Gastroesophageal sphincter (tissue), 4 donors: ENCODE measurements at regions not wholly inside any gene's neighbourhood (a gene's known extent, or its start where the extent isn't known, plus 50 kb on each side); places are given as distances from the start of the nearest gene placed in this dataset.
"Not testable (repeated sequence)": the region's sequence is repeated elsewhere in the genome, so short reads cannot be mapped to it uniquely, and the experiment has no call there.

ENCODE experiments used
- ATAC-seq: fragments of 150-250 bp; one replicate; pipeline ENCODE4 v1.9.1; 2016; ENCODE audit warnings: mild to moderate bottlenecking, moderate library complexity
- H3K27ac ChIP-seq, 4 donors: fragments of 200-600 bp; sonication (generic) in 3 of 4; 1 replicate in 3 of 4; 2 replicates in 1 of 4; pipeline ENCODE4 v1.5.1; 2016 to 2019
- H3K27me3 ChIP-seq: fragments of 200-600 bp; sonication (generic); one replicate; pipeline ENCODE4 v1.5.1; 2019
- H3K36me3 ChIP-seq, 2 donors: fragments of 200-600 bp; sonication (generic); one replicate each; pipeline ENCODE4 v1.5.1; 2019; ENCODE audit warnings: control low read depth in 1 of 2
- H3K4me1 ChIP-seq, 3 donors: fragments of 200-600 bp; sonication (generic); 1 replicate in 2 of 3; 2 replicates in 1 of 3; pipeline ENCODE4 v1.5.1; 2016 to 2019; ENCODE audit warnings: control low read depth in 2 of 3
- H3K4me3 ChIP-seq, 2 donors: fragments of 200-600 bp; sonication (generic); one replicate each; pipeline ENCODE4 v1.5.1; 2019; ENCODE audit warnings: mild to moderate bottlenecking in 1 of 2, moderate library complexity in 1 of 2
- H3K9me3 ChIP-seq, 3 donors: fragments of 200-600 bp; sonication (generic); one replicate each; pipeline ENCODE4 v1.5.1; 2017 to 2019; ENCODE audit warnings: control low read depth in 2 of 3
- EP300 ChIP-seq: sonication (generic); formaldehyde crosslinking; IDR thresholded peaks from one replicate; pipeline ENCODE4 v1.6.1; 2017; ENCODE audit warnings: antibody characterized with exemption, mild to moderate bottlenecking
- POLR2A ChIP-seq, 2 donors: fragments of 450-650 bp; IDR thresholded peaks; one replicate each; pipeline ENCODE4 v1.6.1; 2017; ENCODE audit warnings: antibody characterized with exemption in 2 of 2, mild to moderate bottlenecking in 2 of 2, moderate library complexity in 1 of 2
- POLR2AphosphoS5 ChIP-seq: sonication (generic); formaldehyde crosslinking; IDR thresholded peaks from one replicate; pipeline ENCODE4 v1.6.1; 2017; ENCODE audit warnings: antibody characterized with exemption
- WGBS, 2 donors: methylation state at CpG; one replicate each; pipeline ENCODE4 v1.1.5; 2018; ENCODE audit warnings: low coverage in 1 of 2; 5-methylcytosine and 5-hydroxymethylcytosine counted together
- TF ChIP-seq, protein P1 (sequence below), 4 experiments: fragments of 200-600 bp in 2 of 4; fragments of 450-650 bp in 2 of 4; sonication (generic) in 1 of 4; IDR thresholded peaks; one replicate each; pipeline ENCODE4 v1.5.1; 2017 to 2019; ENCODE audit warnings: antibody characterized with exemption in 4 of 4, mild to moderate bottlenecking in 2 of 4, moderate library complexity in 2 of 4

DNA sequence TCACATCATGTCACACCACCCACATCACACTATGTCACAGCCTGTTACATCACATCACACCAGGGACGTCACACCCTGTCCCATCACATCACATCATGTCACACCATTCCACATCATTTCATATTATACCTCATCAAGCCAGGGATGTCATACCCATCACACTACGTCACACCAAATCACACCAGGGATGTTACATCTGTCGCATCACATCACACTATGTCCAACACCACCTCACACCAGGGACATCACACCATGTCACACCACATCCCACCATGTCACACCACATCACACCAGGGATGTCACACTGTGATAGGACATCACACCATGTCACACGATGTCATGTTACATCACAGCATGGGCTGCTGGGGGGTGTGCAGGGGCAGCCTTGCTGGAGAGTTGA, 110.6 kb downstream of the TMEM121 start:
- Histone ChIP-seq H3K27ac (no peak overlapping the region), H3K36me3 (no peaks in the 10 kb centered on the region), H3K4me3 (no peak overlapping the region), H3K27me3 (no peaks in the 10 kb centered on the region), H3K9me3 (peaks cover 0 to 11% (median 0%) of the 10 kb centered on the region in 3 donors), H3K4me1 (peaks cover 0 to 18% (median 0%) of the 10 kb centered on the region in 3 donors)
- TF ChIP-seq EP300 (no peak), POLR2AphosphoS5 (no peak), POLR2A (IDR thresholded peaks at IDR 0.05) (no peak)
- TF ChIP-seq, protein P1, sequence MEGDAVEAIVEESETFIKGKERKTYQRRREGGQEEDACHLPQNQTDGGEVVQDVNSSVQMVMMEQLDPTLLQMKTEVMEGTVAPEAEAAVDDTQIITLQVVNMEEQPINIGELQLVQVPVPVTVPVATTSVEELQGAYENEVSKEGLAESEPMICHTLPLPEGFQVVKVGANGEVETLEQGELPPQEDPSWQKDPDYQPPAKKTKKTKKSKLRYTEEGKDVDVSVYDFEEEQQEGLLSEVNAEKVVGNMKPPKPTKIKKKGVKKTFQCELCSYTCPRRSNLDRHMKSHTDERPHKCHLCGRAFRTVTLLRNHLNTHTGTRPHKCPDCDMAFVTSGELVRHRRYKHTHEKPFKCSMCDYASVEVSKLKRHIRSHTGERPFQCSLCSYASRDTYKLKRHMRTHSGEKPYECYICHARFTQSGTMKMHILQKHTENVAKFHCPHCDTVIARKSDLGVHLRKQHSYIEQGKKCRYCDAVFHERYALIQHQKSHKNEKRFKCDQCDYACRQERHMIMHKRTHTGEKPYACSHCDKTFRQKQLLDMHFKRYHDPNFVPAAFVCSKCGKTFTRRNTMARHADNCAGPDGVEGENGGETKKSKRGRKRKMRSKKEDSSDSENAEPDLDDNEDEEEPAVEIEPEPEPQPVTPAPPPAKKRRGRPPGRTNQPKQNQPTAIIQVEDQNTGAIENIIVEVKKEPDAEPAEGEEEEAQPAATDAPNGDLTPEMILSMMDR (IDR thresholded peaks at IDR 0.05), result no peak
- 82% methylated on average over 2 of the region's 4 CpGs; no CpG with 5 or more reads in 1 of the 2 donors for WGBS, 2 donors
- ATAC-seq, result no peak

DNA sequence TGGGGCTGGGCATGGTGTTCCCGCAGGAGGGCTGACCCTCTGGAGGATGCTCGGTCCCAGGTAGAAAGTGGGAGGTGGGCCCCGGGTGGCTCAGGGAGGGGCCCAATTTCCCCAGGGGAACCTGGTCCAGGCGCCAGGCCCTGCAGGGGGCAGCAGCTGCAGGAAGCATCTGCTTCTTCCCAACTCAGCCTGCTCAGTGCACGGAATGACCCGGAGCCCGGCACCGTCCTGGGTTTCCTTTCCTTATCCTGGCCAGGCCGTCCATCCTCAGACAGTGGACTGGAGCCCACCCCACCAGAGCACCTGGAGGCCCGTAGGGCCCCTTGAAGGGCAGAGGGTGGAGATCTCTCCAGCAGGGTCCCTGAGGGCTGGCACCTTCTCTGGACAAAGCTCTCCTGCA, 111.0 kb downstream of the TMEM121 start:
- ATAC-seq, result not testable (repeated sequence)
- WGBS, 2 donors, result no CpG with 5 or more reads among the region's 10 CpGs

GRCh38 chr14:105639969-105640931, 113.9 kb downstream of the TMEM121 start:
- not testable (repeated sequence) for H3K27me3 ChIP-seq, ATAC-seq, H3K9me3 ChIP-seq, H3K4me3 ChIP-seq, H3K36me3 ChIP-seq
- WGBS, 2 donors, result 100% methylated on average over 1 of the region's 33 CpGs; no CpG with 5 or more reads in 1 of the 2 donors
- H3K4me1 ChIP-seq, result peaks cover 0 to 14% (median 0%) of the 10 kb centered on the region in 3 donors
- peak overlapping the region in 2 of 4 donors; percentile 62 to 71 for H3K27ac ChIP-seq
- peak; percentile 25 for TF ChIP-seq POLR2AphosphoS5

More for the DNA sequence above, 111.0 kb downstream of the TMEM121 start:
- H3K9me3 ChIP-seq, H3K36me3 ChIP-seq, H3K4me3 ChIP-seq, H3K27ac ChIP-seq, H3K27me3 ChIP-seq: not testable (repeated sequence)
- peaks cover 0 to 18% (median 0%) of the 10 kb centered on the region in 3 donors for H3K4me1 ChIP-seq

GRCh38 chr14:105641075-105641937, 114.9 kb downstream of the TMEM121 start:
- H3K4me1 ChIP-seq, result peaks cover 0 to 14% (median 0%) of the 10 kb centered on the region in 3 donors
- H3K36me3 ChIP-seq, result no peaks in the 10 kb centered on the region
- ATAC-seq, result no peak
- no peak for TF ChIP-seq POLR2A (IDR thresholded peaks at IDR 0.05)
- no peak for TF ChIP-seq POLR2AphosphoS5
- no peak overlapping the region for H3K4me3 ChIP-seq
- H3K27ac ChIP-seq, result peak overlapping the region in 2 of 4 donors; percentile 62 to 71
- no peaks in the 10 kb centered on the region for H3K9me3 ChIP-seq
- H3K27me3 ChIP-seq, result no peaks in the 10 kb centered on the region
- WGBS, 2 donors, result 72 to 90% methylated on average over 7 to 10 of the region's 17 CpGs

DNA sequence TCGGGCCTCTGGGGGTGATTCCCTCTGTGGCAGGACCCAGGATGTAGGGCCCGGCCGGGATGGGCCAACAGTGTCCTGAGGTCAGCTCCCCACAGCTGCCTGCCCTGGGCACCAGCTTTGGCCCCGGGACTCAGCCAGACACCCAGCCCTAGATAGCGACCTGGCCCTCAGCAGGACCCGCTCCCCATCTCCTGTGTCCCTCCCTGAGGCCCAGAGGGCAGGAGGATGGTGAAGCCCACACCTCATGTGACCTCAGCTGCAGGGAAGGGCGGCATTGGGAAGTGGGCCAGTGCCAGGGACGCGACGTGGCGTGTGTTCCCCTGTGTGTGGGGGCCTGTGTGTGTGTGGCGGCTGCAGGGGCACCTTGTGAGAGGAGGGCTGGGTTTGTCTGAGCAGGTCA, 115.6 kb downstream of the TMEM121 start:
- no CpG with 5 or more reads among the region's 12 CpGs for WGBS, 2 donors
- not testable (repeated sequence) for H3K4me3 ChIP-seq, ATAC-seq, H3K27ac ChIP-seq, H3K9me3 ChIP-seq, H3K36me3 ChIP-seq, H3K27me3 ChIP-seq
- peaks cover 0 to 14% (median 0%) of the 10 kb centered on the region in 3 donors for H3K4me1 ChIP-seq

GRCh38 chr14:105642486-105642885, 116.1 kb downstream of the TMEM121 start:
- H3K9me3 ChIP-seq, ATAC-seq, H3K4me3 ChIP-seq, H3K36me3 ChIP-seq, H3K27me3 ChIP-seq, H3K27ac ChIP-seq: not testable (repeated sequence)
- H3K4me1 ChIP-seq, result peaks cover 0 to 14% (median 0%) of the 10 kb centered on the region in 3 donors
- WGBS, 2 donors, result no CpG with 5 or more reads among the region's 19 CpGs

DNA sequence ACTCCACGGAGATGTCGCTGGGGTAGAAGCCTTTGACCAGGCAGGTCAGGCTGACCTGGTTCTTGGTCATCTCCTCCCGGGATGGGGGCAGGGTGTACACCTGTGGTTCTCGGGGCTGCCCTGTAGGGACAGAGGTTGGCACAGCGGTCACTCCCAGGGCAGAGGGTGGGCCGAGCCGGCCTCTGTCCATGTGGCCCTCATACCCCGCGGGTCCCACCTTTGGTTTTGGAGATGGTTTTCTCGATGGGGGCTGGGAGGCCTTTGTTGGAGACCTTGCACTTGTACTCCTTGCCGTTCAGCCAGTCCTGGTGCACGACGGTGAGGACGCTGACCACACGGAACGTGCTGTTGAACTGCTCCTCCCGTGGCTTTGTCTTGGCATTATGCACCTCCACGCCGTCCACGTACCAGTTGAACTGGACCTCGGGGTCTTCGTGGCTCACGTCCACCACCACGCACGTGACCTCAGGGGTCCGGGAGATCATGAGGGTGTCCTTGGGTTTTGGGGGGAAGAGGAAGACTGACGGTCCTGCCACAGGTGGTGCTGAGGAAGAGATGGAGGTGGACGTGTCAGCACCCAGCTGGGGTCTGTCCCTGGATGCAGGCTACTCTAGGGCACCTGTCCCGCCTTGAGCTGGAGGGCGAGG, 117.1 kb downstream of the TMEM121 start:
- H3K4me3 ChIP-seq, H3K36me3 ChIP-seq, ATAC-seq, H3K27me3 ChIP-seq, H3K9me3 ChIP-seq, H3K27ac ChIP-seq: not testable (repeated sequence)
- no CpG with 5 or more reads among the region's 30 CpGs for WGBS, 2 donors
- peaks cover 0 to 18% (median 0%) of the 10 kb centered on the region in 3 donors for H3K4me1 ChIP-seq

DNA sequence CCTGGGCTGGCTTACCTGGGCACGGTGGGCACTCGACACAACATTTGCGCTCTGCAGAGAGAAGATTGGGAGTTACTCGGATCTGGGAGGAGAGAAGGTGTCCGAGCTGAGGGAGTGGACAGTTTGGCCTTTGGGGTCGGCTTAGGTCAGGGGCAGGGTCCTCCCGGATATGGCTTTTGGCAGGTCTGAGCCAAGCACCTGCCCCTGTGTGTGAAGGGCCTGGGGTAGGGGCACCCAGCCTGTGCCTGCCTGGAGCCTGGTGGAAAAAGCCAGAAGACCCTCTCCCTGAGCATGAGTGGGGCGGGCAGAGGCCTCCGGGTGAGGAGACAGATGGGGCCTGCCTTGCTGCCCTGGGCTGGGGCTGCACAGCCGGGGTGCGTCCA, 117.7 kb downstream of the TMEM121 start:
- H3K9me3 ChIP-seq, ATAC-seq, H3K36me3 ChIP-seq, H3K4me3 ChIP-seq, H3K27me3 ChIP-seq, H3K27ac ChIP-seq: not testable (repeated sequence)
- peaks cover 0 to 24% (median 0%) of the 10 kb centered on the region in 3 donors for H3K4me1 ChIP-seq
- no CpG with 5 or more reads among the region's 11 CpGs for WGBS, 2 donors

DNA sequence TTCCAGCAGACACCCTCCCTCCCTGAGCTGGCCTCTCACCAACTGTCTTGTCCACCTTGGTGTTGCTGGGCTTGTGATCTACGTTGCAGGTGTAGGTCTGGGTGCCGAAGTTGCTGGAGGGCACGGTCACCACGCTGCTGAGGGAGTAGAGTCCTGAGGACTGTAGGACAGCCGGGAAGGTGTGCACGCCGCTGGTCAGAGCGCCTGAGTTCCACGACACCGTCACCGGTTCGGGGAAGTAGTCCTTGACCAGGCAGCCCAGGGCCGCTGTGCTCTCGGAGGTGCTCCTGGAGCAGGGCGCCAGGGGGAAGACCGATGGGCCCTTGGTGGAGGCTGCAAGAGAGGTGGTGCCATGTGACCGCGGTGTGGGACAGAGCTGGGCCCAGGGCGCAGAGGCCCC, 118.1 kb downstream of the TMEM121 start:
- not testable (repeated sequence) for H3K27ac ChIP-seq, H3K27me3 ChIP-seq, H3K4me3 ChIP-seq, ATAC-seq, H3K36me3 ChIP-seq, H3K9me3 ChIP-seq
- H3K4me1 ChIP-seq, result peaks cover 0 to 26% (median 0%) of the 10 kb centered on the region in 3 donors
- whole genome bisulfite sequencing, 2 donors, result 60% methylated on average over 1 of the region's 19 CpGs; no CpG with 5 or more reads in 1 of the 2 donors

GRCh38 chr14:105644891-105645290, 118.5 kb downstream of the TMEM121 start:
- not testable (repeated sequence) for H3K4me3 ChIP-seq, H3K27me3 ChIP-seq, ATAC-seq, H3K27ac ChIP-seq, H3K36me3 ChIP-seq, H3K9me3 ChIP-seq
- no CpG with 5 or more reads among the region's 14 CpGs for WGBS, 2 donors
- peaks cover 0 to 26% (median 0%) of the 10 kb centered on the region in 3 donors for H3K4me1 ChIP-seq

DNA sequence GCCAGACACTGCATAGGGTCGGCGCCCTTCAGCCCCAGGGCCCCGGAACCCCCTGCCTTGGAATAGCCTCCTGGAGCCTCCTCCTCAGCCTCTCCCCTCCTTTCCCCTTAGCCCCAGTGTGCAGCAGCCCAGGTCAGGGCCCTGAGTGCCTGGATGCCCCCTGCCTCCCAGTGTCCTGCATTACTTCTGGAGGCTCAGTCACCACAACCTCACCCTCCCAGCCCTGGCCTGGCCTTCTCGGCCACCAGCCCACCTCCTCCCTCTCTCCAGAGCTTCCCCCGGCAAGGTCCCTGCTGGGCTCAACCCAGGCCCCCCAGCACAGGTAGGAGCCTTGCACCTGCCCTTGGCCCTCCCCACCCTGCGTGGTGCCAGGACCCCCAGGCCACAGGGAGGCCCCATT, 119.0 kb downstream of the TMEM121 start:
- not testable (repeated sequence) for H3K27ac ChIP-seq, H3K36me3 ChIP-seq, H3K4me3 ChIP-seq, ATAC-seq, H3K9me3 ChIP-seq, H3K27me3 ChIP-seq
- no CpG with 5 or more reads among the region's 6 CpGs for WGBS, 2 donors
- H3K4me1 ChIP-seq, result peaks cover 0 to 25% (median 0%) of the 10 kb centered on the region in 3 donors
